Esophagus muscularis mucosa (tissue), 4 donors: ENCODE measurements at regions not wholly inside any gene's neighbourhood (a gene's known extent, or its start where the extent isn't known, plus 50 kb on each side); places are given as distances from the start of the nearest gene placed in this dataset.

ENCODE experiments used
- DNase-seq: peaks from one replicate; pipeline ENCODE4 v3.0.0-alpha.2; 2017; ENCODE audit errors: extremely low spot score
- H3K27ac ChIP-seq, 4 donors: fragments of 200-600 bp; sonication (generic); replicated peaks in 1 of 4; 1 replicate in 3 of 4; 2 replicates in 1 of 4; pipeline ENCODE4 v1.5.1; 2016 to 2019; ENCODE audit warnings: mild to moderate bottlenecking in 1 of 4
- H3K27me3 ChIP-seq, 4 donors: fragments of 200-600 bp; sonication (generic); one replicate each; pipeline versions ENCODE4 v1.5.1 to v1.6.0; 2016 to 2019
- H3K36me3 ChIP-seq, 4 donors: fragments of 200-600 bp; sonication (generic); one replicate each; pipeline ENCODE4 v1.5.1; 2016 to 2019
- H3K4me1 ChIP-seq, 4 donors: fragments of 200-600 bp; sonication (generic); one replicate each; pipeline ENCODE4 v1.5.1; 2016 to 2019
- H3K4me3 ChIP-seq, 4 donors: fragments of 200-600 bp; sonication (generic); 1 replicate in 2 of 4; 2 replicates in 2 of 4; pipeline ENCODE4 v1.5.1; 2016 to 2019; ENCODE audit warnings: mild to moderate bottlenecking in 4 of 4, moderate library complexity in 1 of 4
- H3K9me3 ChIP-seq, 4 donors: fragments of 200-600 bp; sonication (generic); 1 replicate in 3 of 4; 2 replicates in 1 of 4; pipeline ENCODE4 v1.5.1; 2016 to 2019
- EP300 ChIP-seq: sonication (generic); formaldehyde crosslinking; IDR thresholded peaks from one replicate; pipeline ENCODE4 v1.6.1; 2017; ENCODE audit warnings: antibody characterized with exemption
- POLR2A ChIP-seq: fragments of 450-650 bp; IDR thresholded peaks from one replicate; pipeline ENCODE4 v1.6.1; 2017; ENCODE audit warnings: antibody characterized with exemption, moderate library complexity, mild to moderate bottlenecking, low read depth
- POLR2AphosphoS5 ChIP-seq, 2 donors: sonication (generic); formaldehyde crosslinking; IDR thresholded peaks; one replicate each; pipeline ENCODE4 v1.6.1; 2017; ENCODE audit warnings: antibody characterized with exemption in 2 of 2
- WGBS: methylation state at CpG from one replicate; pipeline ENCODE4 v1.1.5; 2018; 5-methylcytosine and 5-hydroxymethylcytosine counted together
- intact Hi-C: fragments of 100-400 bp; cut with DNase I; formaldehyde crosslinking; loops from one replicate; pipeline ENCODE4 v1.15.1; 2023
- TF ChIP-seq, protein P1 (sequence below), 3 experiments: fragments of 200-600 bp in 2 of 3; fragments of 450-650 bp in 1 of 3; sonication (generic) in 2 of 3; IDR thresholded peaks; one replicate each; pipeline ENCODE4 v1.5.1; 2017 to 2019; ENCODE audit warnings: antibody characterized with exemption in 3 of 3, mild to moderate bottlenecking in 2 of 3, moderate library complexity in 1 of 3

DNA sequence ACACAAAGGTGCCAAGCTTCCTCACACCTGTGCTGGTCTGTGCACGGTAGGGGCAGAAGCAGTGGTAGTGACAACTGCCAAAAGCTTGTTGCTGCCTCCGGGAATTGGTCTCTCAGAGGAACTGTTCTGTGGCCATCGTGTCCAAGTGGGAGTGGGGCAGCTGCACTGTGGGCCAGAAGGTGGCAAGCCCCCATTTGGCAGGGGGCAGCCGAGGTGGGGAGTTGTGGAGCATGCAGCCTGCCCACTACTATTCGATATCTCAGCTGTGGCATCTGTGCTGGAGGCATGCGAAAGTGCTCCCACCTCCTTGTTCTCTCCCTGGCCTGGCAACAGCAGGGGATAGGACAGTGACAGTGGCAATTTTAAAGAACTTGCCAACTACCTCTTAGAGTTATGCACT, 192.8 kb downstream of the TBX22 start:
- no peak for TF ChIP-seq EP300
- no peak for TF ChIP-seq POLR2A
- TF ChIP-seq, protein P1, sequence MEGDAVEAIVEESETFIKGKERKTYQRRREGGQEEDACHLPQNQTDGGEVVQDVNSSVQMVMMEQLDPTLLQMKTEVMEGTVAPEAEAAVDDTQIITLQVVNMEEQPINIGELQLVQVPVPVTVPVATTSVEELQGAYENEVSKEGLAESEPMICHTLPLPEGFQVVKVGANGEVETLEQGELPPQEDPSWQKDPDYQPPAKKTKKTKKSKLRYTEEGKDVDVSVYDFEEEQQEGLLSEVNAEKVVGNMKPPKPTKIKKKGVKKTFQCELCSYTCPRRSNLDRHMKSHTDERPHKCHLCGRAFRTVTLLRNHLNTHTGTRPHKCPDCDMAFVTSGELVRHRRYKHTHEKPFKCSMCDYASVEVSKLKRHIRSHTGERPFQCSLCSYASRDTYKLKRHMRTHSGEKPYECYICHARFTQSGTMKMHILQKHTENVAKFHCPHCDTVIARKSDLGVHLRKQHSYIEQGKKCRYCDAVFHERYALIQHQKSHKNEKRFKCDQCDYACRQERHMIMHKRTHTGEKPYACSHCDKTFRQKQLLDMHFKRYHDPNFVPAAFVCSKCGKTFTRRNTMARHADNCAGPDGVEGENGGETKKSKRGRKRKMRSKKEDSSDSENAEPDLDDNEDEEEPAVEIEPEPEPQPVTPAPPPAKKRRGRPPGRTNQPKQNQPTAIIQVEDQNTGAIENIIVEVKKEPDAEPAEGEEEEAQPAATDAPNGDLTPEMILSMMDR (IDR thresholded peaks at IDR 0.05), result no peak
- TF ChIP-seq POLR2AphosphoS5 (IDR thresholded peaks at IDR 0.05), result no peak
- H3K27me3 ChIP-seq, result no peaks in the 10 kb centered on the region
- intact Hi-C loops, result no loop called here
- DNase-seq, result no peak
- WGBS, result no CpG with 5 or more reads among the region's 6 CpGs
- no peaks in the 10 kb centered on the region for H3K9me3 ChIP-seq
- H3K4me3 ChIP-seq, result no peak overlapping the region
- H3K4me1 ChIP-seq, result no peaks in the 10 kb centered on the region
- H3K36me3 ChIP-seq, result no peaks in the 10 kb centered on the region
- no peak overlapping the region for H3K27ac ChIP-seq

DNA sequence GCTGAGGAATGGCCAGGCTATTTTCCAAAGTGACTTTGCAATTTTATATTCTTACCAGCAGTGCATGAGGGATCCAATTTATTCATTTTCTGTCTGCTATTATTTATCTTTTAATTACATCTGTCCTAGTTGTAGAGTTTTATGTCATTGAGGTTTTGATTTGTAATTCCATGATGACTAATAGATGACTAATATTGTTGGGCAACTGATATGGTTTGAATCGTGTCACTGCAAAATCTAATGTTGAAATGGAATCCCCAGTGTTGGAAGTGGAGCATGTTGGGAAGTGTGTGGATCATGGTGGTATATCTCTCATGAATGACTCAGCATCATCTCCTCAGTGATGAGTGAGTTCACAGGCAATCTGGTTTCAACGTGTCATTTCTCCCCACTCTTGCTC, 201.5 kb downstream of the TBX22 start:
- WGBS, result 63% methylated on average over 2 of the region's 2 CpGs
- no peaks in the 10 kb centered on the region for H3K4me1 ChIP-seq
- H3K27me3 ChIP-seq, result no peaks in the 10 kb centered on the region
- H3K36me3 ChIP-seq, result no peaks in the 10 kb centered on the region
- H3K27ac ChIP-seq, result no peak overlapping the region
- intact Hi-C loops, result no loop called here
- H3K9me3 ChIP-seq, result peaks cover 0 to 31% (median 3%) of the 10 kb centered on the region in 4 donors
- TF ChIP-seq POLR2AphosphoS5 (IDR thresholded peaks at IDR 0.05) (no peak), POLR2A (no peak), EP300 (no peak)
- TF ChIP-seq, protein P1 (IDR thresholded peaks at IDR 0.05), result no peak
- no peak overlapping the region for H3K4me3 ChIP-seq
- no peak for DNase-seq

DNA sequence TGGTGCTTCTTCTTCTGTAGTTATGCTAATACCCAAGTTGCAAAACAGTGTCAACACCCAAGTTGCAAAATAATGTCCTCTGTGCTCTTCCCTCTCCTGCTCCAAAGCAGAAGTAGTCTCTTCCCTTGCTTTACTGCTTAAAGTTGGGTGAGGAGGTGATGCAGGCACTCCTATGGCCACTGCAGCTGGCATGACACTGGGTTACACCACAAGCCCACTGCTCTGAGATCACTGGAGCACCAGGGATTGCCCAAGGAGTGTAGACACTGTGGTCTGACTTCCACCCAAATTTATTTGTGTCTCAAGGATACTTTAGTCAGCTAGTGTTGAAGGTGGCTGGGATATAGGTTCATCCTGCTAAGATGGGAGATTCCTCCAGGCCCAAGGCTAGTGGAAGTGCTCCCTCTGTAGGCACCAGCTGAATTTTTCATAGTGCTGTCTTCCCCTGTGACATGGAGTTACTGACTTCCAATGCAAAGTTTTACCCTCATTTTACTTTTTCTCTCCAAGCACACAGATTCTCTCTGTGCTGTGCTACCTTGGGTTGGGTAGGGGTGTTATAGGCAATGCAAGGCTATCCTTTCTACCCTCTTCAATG, 196.2 kb upstream of the TENT5D start:
- Histone ChIP-seq H3K9me3 (peaks cover 0 to 18% (median 0%) of the 10 kb centered on the region in 4 donors), H3K36me3 (no peaks in the 10 kb centered on the region), H3K4me3 (no peak overlapping the region), H3K4me1 (no peaks in the 10 kb centered on the region), H3K27ac (no peak overlapping the region), H3K27me3 (no peaks in the 10 kb centered on the region)
- TF ChIP-seq POLR2AphosphoS5 (IDR thresholded peaks at IDR 0.05) (no peak), POLR2A (no peak), EP300 (no peak)
- intact Hi-C loops, result no loop called here
- no peak for DNase-seq

DNA sequence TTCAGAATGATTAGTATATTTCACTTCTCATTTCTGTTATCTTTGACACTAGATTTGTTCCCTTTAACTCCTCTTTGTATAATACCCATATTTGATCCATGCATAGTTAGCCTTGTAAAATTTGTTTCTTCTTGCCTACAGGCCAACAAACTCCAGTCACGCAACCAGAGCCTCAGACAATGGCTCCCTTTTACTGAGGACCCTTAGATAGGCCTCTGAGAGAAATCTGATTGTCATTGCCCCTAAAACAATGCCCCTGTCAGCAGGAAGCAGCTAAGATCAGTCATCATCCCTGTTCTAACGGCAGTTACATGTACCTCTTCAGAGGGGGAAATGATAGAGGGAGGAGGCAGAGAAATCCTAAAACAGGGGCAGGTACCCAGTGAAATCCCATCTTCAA, 190.6 kb upstream of the TENT5D start:
- H3K27ac ChIP-seq, result no peak overlapping the region
- TF ChIP-seq, protein P1 (IDR thresholded peaks at IDR 0.05), result no peak
- TF ChIP-seq POLR2AphosphoS5 (IDR thresholded peaks at IDR 0.05) (no peak), EP300 (no peak), POLR2A (no peak)
- intact Hi-C loops, result no loop called here
- DNase-seq, result no peak
- H3K9me3 ChIP-seq, result no peaks in the 10 kb centered on the region
- 55% methylated on average over 2 of the region's 2 CpGs for WGBS
- H3K36me3 ChIP-seq, result no peaks in the 10 kb centered on the region
- no peaks in the 10 kb centered on the region for H3K27me3 ChIP-seq
- H3K4me3 ChIP-seq, result no peak overlapping the region
- no peaks in the 10 kb centered on the region for H3K4me1 ChIP-seq

DNA sequence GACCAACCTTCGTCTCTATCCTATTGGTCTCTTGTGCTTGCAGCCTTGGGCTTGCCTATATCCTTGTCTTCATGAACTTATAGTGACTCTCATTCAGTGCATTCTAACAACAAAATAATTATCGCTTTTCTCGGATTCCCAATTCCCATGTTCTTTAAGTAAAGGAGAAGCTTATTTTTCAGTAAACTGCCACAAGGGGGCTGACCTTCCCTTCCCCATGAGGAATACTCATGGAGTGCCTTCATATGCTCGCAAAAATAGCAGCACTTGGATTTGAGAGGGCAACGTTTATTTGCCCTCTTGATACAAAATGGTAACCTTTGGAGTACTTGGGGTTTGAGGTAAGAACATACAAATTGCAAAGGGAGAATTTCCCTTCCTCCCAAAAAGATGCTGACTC, 183.2 kb upstream of the TENT5D start:
- 59% methylated on average over 5 of the region's 5 CpGs for WGBS

More for the DNA sequence above, 183.2 kb upstream of the TENT5D start:
- TF ChIP-seq, protein P1 (IDR thresholded peaks at IDR 0.05), result no peak
- TF ChIP-seq POLR2AphosphoS5 (IDR thresholded peaks at IDR 0.05) (no peak), POLR2A (no peak), EP300 (no peak)
- Histone ChIP-seq H3K27me3 (no peaks in the 10 kb centered on the region), H3K36me3 (no peaks in the 10 kb centered on the region), H3K9me3 (no peaks in the 10 kb centered on the region), H3K27ac (no peak overlapping the region), H3K4me1 (no peaks in the 10 kb centered on the region), H3K4me3 (no peak overlapping the region)
- DNase-seq, result no peak
- intact Hi-C loops, result no loop called here
